ENCODE measurements at regions not wholly inside any gene's neighbourhood (a gene's known extent, or its start where the extent isn't known, plus 50 kb on each side); places are given as distances from the start of the nearest gene placed in this dataset.

GRCh38 chr2:80822999-80823398 lies 518.4 kb upstream of the LRRTM1 start (continued):
- TF ChIP-seq HMGXB4 (CRISPR knock-in tag; IDR thresholded peaks at IDR 0.05; ENCODE audit: borderline replicate concordance), result no peak
- no peak for TF ChIP-seq POLR2A (IDR thresholded peaks at IDR 0.05; ENCODE audit: low read length)

GRCh38 chr2:80815259-80815658 lies 510.7 kb upstream of the LRRTM1 start:
- Histone ChIP-seq H3K4me1 (no peaks in the 10 kb centered on the region), H3K9me3 (peaks cover 14% of the 10 kb centered on the region; the same call in 1 of the 3 replicates), H3K27ac (no peak overlapping the region), H3K4me3 (no peak overlapping the region), H3K4me2 (no peak overlapping the region)
- POLR2A ChIA-PET, result no interaction called here
- no peak for TF ChIP-seq MAZ (IDR thresholded peaks at IDR 0.05; ENCODE audit: borderline replicate concordance, low read depth, low read length)
- no peak for TF ChIP-seq E2F6 (IDR thresholded peaks at IDR 0.05; ENCODE audit: borderline replicate concordance, low read depth)
- no peak for TF ChIP-seq RCOR1 (IDR thresholded peaks at IDR 0.05; ENCODE audit: low read depth, low read length)
- TF ChIP-seq RNF2 (IDR thresholded peaks at IDR 0.05; ENCODE audit: borderline replicate concordance, low read depth), result no peak
- no peak for TF ChIP-seq POLR2A (IDR thresholded peaks at IDR 0.05; ENCODE audit: low read length)
- no peak for TF ChIP-seq ZSCAN20 (CRISPR knock-in tag; IDR thresholded peaks at IDR 0.05)
- no peak for TF ChIP-seq HDAC2 (IDR thresholded peaks at IDR 0.05)
- no peak for TF ChIP-seq USF2 (IDR thresholded peaks at IDR 0.05)
- TF ChIP-seq JUN (IDR thresholded peaks at IDR 0.05), result no peak
- no peak for TF ChIP-seq NFE2L2 (conservative IDR thresholded peaks at IDR 0.05; ENCODE audit: low read length)
- no peak for TF ChIP-seq RARB (CRISPR knock-in tag; IDR thresholded peaks at IDR 0.05)
- 11% methylated on average over 1 of the region's 1 CpG for WGBS (ENCODE audit: missing lambda C conversion rate)
- FAIRE-seq (no peak), DNase-seq (ENCODE audit: low read depth in 1 of 2, low spot score in 1 of 2) (no peak), ATAC-seq (no peak)
- CTCF ChIA-PET, result no interaction called here

- CTCF ChIA-PET, result no interaction called here
- FAIRE-seq, result no peak
- Histone ChIP-seq H3K4me3 (no peak overlapping the region), H3K4me2 (no peak overlapping the region), H3K9me3 (peaks cover 5% of the 10 kb centered on the region; the same call in 1 of the 3 replicates), H3K4me1 (no peaks in the 10 kb centered on the region), H3K27ac (no peak overlapping the region)
- POLR2A ChIA-PET, result no interaction called here
- 0% methylated on average over 1 of the region's 1 CpG for WGBS (ENCODE audit: missing lambda C conversion rate)
- TF ChIP-seq RARB (CRISPR knock-in tag; IDR thresholded peaks at IDR 0.05) (no peak), MAFK (IDR thresholded peaks at IDR 0.05; ENCODE audit: partially characterized antibody) (peak; percentile 76)
- DNase-seq (ENCODE audit: low read depth in 1 of 2, low spot score in 1 of 2), result no peak
- ATAC-seq, result no peak
Measured at GRCh38 chr2:80786584-80786983, 482.0 kb upstream of the LRRTM1 start.

- H3K27ac ChIP-seq, result no peak overlapping the region
- FAIRE-seq (no peak), DNase-seq (ENCODE audit: low read depth in 1 of 2, low spot score in 1 of 2) (no peak), ATAC-seq (no peak)
- TF ChIP-seq FOXS1 (CRISPR knock-in tag; IDR thresholded peaks at IDR 0.05), result no peak
- no peak for TF ChIP-seq GATA3 (IDR thresholded peaks at IDR 0.05; ENCODE audit: borderline replicate concordance)
- TF ChIP-seq MAZ (IDR thresholded peaks at IDR 0.05; ENCODE audit: borderline replicate concordance, low read depth, low read length), result no peak
- no peak for TF ChIP-seq SREBF2 (IDR thresholded peaks at IDR 0.05)
- no peak for TF ChIP-seq TFCP2L1 (CRISPR knock-in tag; IDR thresholded peaks at IDR 0.05)
- no peak overlapping the region for H3K4me2 ChIP-seq
- no peak overlapping the region for H3K4me3 ChIP-seq
- CTCF ChIA-PET, result no interaction called here
- H3K4me1 ChIP-seq, result no peaks in the 10 kb centered on the region
- peaks cover 9% of the 10 kb centered on the region; the same call in 2 of the 3 replicates for H3K9me3 ChIP-seq
- POLR2A ChIA-PET, result no interaction called here
Measured at GRCh38 chr2:80778704-80779103, 474.2 kb upstream of the LRRTM1 start.

GRCh38 chr2:80748592-80748991 lies 444.0 kb upstream of the LRRTM1 start:
- ChIA-PET CTCF (no interaction called here), POLR2A (no interaction called here)
- DNase-seq (ENCODE audit: low read depth in 1 of 2, low spot score in 1 of 2), result no peak
- no peak for ATAC-seq
- Histone ChIP-seq H3K4me1 (no peaks in the 10 kb centered on the region), H3K27ac (no peak overlapping the region), H3K9me3 (no peaks in the 10 kb centered on the region), H3K4me2 (no peak overlapping the region), H3K4me3 (no peak overlapping the region)
- FAIRE-seq, result no peak
- TF ChIP-seq ESRRA (IDR thresholded peaks at IDR 0.05; ENCODE audit: borderline replicate concordance, low read length), result no peak
- no peak for TF ChIP-seq RARB (CRISPR knock-in tag; IDR thresholded peaks at IDR 0.05)
- TF ChIP-seq ZNF302 (CRISPR knock-in tag; IDR thresholded peaks at IDR 0.05), result no peak
- TF ChIP-seq PBX3 (IDR thresholded peaks at IDR 0.05), result no peak
- TF ChIP-seq ATOH8 (CRISPR knock-in tag; IDR thresholded peaks at IDR 0.05; ENCODE audit: low read depth), result no peak
- TF ChIP-seq MYC (IDR thresholded peaks at IDR 0.05; ENCODE audit: borderline replicate concordance, low read length), result no peak
- TF ChIP-seq TP53 (CRISPR knock-in tag; IDR thresholded peaks at IDR 0.05), result no peak
- TF ChIP-seq RFX5 (IDR thresholded peaks at IDR 0.05), result no peak
- TF ChIP-seq KDM5A (IDR thresholded peaks at IDR 0.05), result no peak
- TF ChIP-seq EHMT2 (IDR thresholded peaks at IDR 0.05; ENCODE audit: low read depth), result no peak
- TF ChIP-seq RNF2 (IDR thresholded peaks at IDR 0.05; ENCODE audit: borderline replicate concordance, low read depth), result no peak
- TF ChIP-seq BHLHE40 (IDR thresholded peaks at IDR 0.05; ENCODE audit: low read depth, low read length), result no peak
- TF ChIP-seq HDAC2 (IDR thresholded peaks at IDR 0.05), result no peak
- no peak for TF ChIP-seq CBX8 (IDR thresholded peaks at IDR 0.05)
